Upper lobe of left lung (tissue), 6 donors: ENCODE measurements at regions not wholly inside any gene's neighbourhood (a gene's known extent, or its start where the extent isn't known, plus 50 kb on each side); places are given as distances from the start of the nearest gene placed in this dataset.

Source experiments
- ATAC-seq, 2 donors: fragments of 200-7000 bp; cut with Tn5 transposase; one replicate each; pipeline ENCODE4 v1.9.1; 2022; ENCODE audit warnings: mild to moderate bottlenecking in 2 of 2, moderate library complexity in 2 of 2; ENCODE audit not compliant: low FRiP score in 2 of 2
- DNase-seq, 2 donors: peaks; one replicate each; pipeline ENCODE4 v3.0.0-alpha.2; 2019 to 2020
- H3K27ac ChIP-seq, 4 donors: fragments of 200-600 bp; sonication (generic); one replicate each; pipeline ENCODE4 v1.5.1; 2016 to 2019
- H3K27me3 ChIP-seq, 4 donors: fragments of 200-600 bp; sonication (generic); one replicate each; pipeline ENCODE4 v1.5.1; 2017 to 2019
- H3K36me3 ChIP-seq, 4 donors: fragments of 200-600 bp; sonication (generic); one replicate each; pipeline ENCODE4 v1.5.1; 2016 to 2019
- H3K4me1 ChIP-seq, 4 donors: fragments of 200-600 bp; sonication (generic); one replicate each; pipeline ENCODE4 v1.5.1; 2018 to 2019
- H3K4me3 ChIP-seq, 4 donors: fragments of 200-600 bp; sonication (generic); one replicate each; pipeline ENCODE4 v1.5.1; 2017 to 2019; ENCODE audit warnings: mild to moderate bottlenecking in 2 of 4, moderate library complexity in 1 of 4
- H3K9me3 ChIP-seq, 4 donors: fragments of 200-600 bp; sonication (generic); one replicate each; pipeline ENCODE4 v1.5.1; 2018 to 2019
- CTCF ChIP-seq, 6 experiments: fragments of 450-650 bp in 4 of 6; fragments of 200-600 bp in 2 of 6; sonication (generic) in 2 of 6; IDR thresholded peaks; one replicate each; pipeline ENCODE4 v1.5.1; 2016 to 2019; ENCODE audit warnings: antibody characterized with exemption in 6 of 6
- EP300 ChIP-seq, 4 donors: sonication (generic); formaldehyde crosslinking; IDR thresholded peaks; one replicate each; pipeline ENCODE4 v1.5.1; 2017; ENCODE audit warnings: antibody characterized with exemption in 4 of 4, control low read depth in 2 of 4
- POLR2A ChIP-seq, 4 donors: fragments of 450-650 bp; IDR thresholded peaks; one replicate each; pipeline ENCODE4 v1.5.1; 2016 to 2017; ENCODE audit warnings: antibody characterized with exemption in 4 of 4, mild to moderate bottlenecking in 2 of 4
- POLR2AphosphoS5 ChIP-seq, 2 donors: sonication (generic); formaldehyde crosslinking; IDR thresholded peaks; one replicate each; pipeline ENCODE4 v1.5.1; 2017; ENCODE audit warnings: antibody characterized with exemption in 2 of 2
- WGBS, 2 donors: methylation state at CpG; one replicate each; pipeline ENCODE4 v1.1.5; 2017 to 2018; 5-methylcytosine and 5-hydroxymethylcytosine counted together
- donor health status: DM: no; HTN: no; CAD: no; lungs with moderate emphysema.
- donor health status: DM: no; HTN: yes; CAD: no; lungs with severe emphysema.

GRCh38 chr1:232390590-232390989 is 239.3 kb downstream of the SIPA1L2 start:
- no peaks in the 10 kb centered on the region for H3K9me3 ChIP-seq
- H3K27me3 ChIP-seq = no peaks in the 10 kb centered on the region
- DNase-seq = no peak
- TF ChIP-seq EP300 (IDR thresholded peaks at IDR 0.05) = no peak
- TF ChIP-seq POLR2AphosphoS5 (IDR thresholded peaks at IDR 0.05) = no peak
- no peak for TF ChIP-seq CTCF (IDR thresholded peaks at IDR 0.05)
- no peak for TF ChIP-seq POLR2A (IDR thresholded peaks at IDR 0.05)
- no peak overlapping the region for H3K27ac ChIP-seq
- WGBS, 2 donors = 62 to 69% methylated on average over 3 of the region's 3 CpGs
- H3K4me1 ChIP-seq = no peaks in the 10 kb centered on the region
- H3K4me3 ChIP-seq = no peak overlapping the region
- ATAC-seq = no peak
- H3K36me3 ChIP-seq = no peaks in the 10 kb centered on the region

- no peaks in the 10 kb centered on the region for H3K27me3 ChIP-seq
- no peak overlapping the region for H3K4me3 ChIP-seq
- TF ChIP-seq POLR2AphosphoS5 (IDR thresholded peaks at IDR 0.05) = no peak
- no peak for TF ChIP-seq EP300 (IDR thresholded peaks at IDR 0.05)
- no peak for TF ChIP-seq POLR2A (IDR thresholded peaks at IDR 0.05)
- no peak for TF ChIP-seq CTCF (IDR thresholded peaks at IDR 0.05)
- no peak overlapping the region for H3K27ac ChIP-seq
- H3K36me3 ChIP-seq = no peaks in the 10 kb centered on the region
- H3K9me3 ChIP-seq = no peaks in the 10 kb centered on the region
- ATAC-seq (no peak), DNase-seq (no peak)
- H3K4me1 ChIP-seq = no peaks in the 10 kb centered on the region
- 91 to 98% methylated on average over 4 of the region's 4 CpGs for WGBS, 2 donors
Observed at GRCh38 chr1:232389744-232390143, 240.2 kb downstream of the SIPA1L2 start.

- no peak for ATAC-seq
- WGBS, 2 donors = 90% methylated on average over 3 of the region's 3 CpGs
- no peak for DNase-seq
- H3K27me3 ChIP-seq = no peaks in the 10 kb centered on the region
- H3K36me3 ChIP-seq = no peaks in the 10 kb centered on the region
- H3K4me3 ChIP-seq = no peak overlapping the region
- no peaks in the 10 kb centered on the region for H3K9me3 ChIP-seq
- no peak overlapping the region for H3K27ac ChIP-seq
- H3K4me1 ChIP-seq = no peaks in the 10 kb centered on the region
- no peak for TF ChIP-seq EP300 (IDR thresholded peaks at IDR 0.05)
- no peak for TF ChIP-seq POLR2A (IDR thresholded peaks at IDR 0.05)
- TF ChIP-seq CTCF (IDR thresholded peaks at IDR 0.05) = no peak
- TF ChIP-seq POLR2AphosphoS5 (IDR thresholded peaks at IDR 0.05) = no peak
Observed at GRCh38 chr1:232388363-232388762, 241.6 kb downstream of the SIPA1L2 start.

- ATAC-seq = no peak
- no peaks in the 10 kb centered on the region for H3K27me3 ChIP-seq
- no peaks in the 10 kb centered on the region for H3K9me3 ChIP-seq
- TF ChIP-seq POLR2A (IDR thresholded peaks at IDR 0.05) (no peak), EP300 (IDR thresholded peaks at IDR 0.05) (no peak), CTCF (IDR thresholded peaks at IDR 0.05) (no peak), POLR2AphosphoS5 (IDR thresholded peaks at IDR 0.05) (no peak)
- no peaks in the 10 kb centered on the region for H3K4me1 ChIP-seq
- DNase-seq = no peak
- 88% methylated on average over 7 to 8 of the region's 9 CpGs for WGBS, 2 donors
- H3K4me3 ChIP-seq = no peak overlapping the region
- H3K36me3 ChIP-seq = no peaks in the 10 kb centered on the region
- no peak overlapping the region for H3K27ac ChIP-seq
Observed at GRCh38 chr1:232386721-232387510, 243.0 kb downstream of the SIPA1L2 start.

- WGBS, 2 donors = 75 to 84% methylated on average over 5 to 9 of the region's 9 CpGs
- DNase-seq (no peak), ATAC-seq (no peak)
- H3K4me3 ChIP-seq = no peak overlapping the region
- no peak overlapping the region for H3K27ac ChIP-seq
- no peaks in the 10 kb centered on the region for H3K36me3 ChIP-seq
- H3K9me3 ChIP-seq = no peaks in the 10 kb centered on the region
- TF ChIP-seq POLR2A (IDR thresholded peaks at IDR 0.05) (no peak), EP300 (IDR thresholded peaks at IDR 0.05) (no peak), POLR2AphosphoS5 (IDR thresholded peaks at IDR 0.05) (no peak), CTCF (IDR thresholded peaks at IDR 0.05) (no peak)
- H3K27me3 ChIP-seq = no peaks in the 10 kb centered on the region
- no peaks in the 10 kb centered on the region for H3K4me1 ChIP-seq
Observed at GRCh38 chr1:232386294-232386693, 243.6 kb downstream of the SIPA1L2 start.
